Stimulated activated naive CD8-positive, alpha-beta T cell treated with anti-CD3 and anti-CD28 coated beads, Interleukin-15, Interleukin-2, amounts not matched to agents 100 U/mL and 50 U/mL, for 24 hours (primary cell): ENCODE measurements at regions not wholly inside any gene's neighbourhood (a gene's known extent, or its start where the extent isn't known, plus 50 kb on each side); places are given as distances from the start of the nearest gene placed in this dataset.
"Not testable (repeated sequence)": the region's sequence is repeated elsewhere in the genome, so short reads cannot be mapped to it uniquely, and the experiment has no call there.

Experiments
- ATAC-seq: fragments of 150-1000 bp; cut with Tn5 transposase; one replicate; pipeline ENCODE4 v1.10.0; 2021
- DNase-seq: peaks from one replicate; pipeline ENCODE4 v3.0.0; 2021

DNA sequence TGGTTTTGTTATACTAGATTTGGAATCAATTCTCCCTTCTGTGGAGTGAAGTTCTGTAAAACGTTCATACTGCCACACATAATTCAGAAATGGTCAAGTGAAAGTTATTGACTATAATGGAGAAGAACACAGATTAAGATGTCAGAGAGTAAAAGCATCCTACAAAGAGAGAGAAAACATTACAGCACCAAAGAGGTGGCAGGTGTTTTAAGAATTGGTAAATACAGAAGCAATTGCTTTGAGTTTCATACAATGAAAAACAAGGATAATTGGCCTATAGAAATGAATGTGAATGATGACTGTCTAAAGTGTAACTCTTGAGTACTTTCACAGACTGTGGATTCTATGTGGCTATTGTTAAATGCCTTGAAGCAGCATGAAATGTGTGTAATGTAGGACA is 435.6 kb upstream of the SMIM31 start:
- no peak for DNase-seq
- ATAC-seq = no peak

DNA sequence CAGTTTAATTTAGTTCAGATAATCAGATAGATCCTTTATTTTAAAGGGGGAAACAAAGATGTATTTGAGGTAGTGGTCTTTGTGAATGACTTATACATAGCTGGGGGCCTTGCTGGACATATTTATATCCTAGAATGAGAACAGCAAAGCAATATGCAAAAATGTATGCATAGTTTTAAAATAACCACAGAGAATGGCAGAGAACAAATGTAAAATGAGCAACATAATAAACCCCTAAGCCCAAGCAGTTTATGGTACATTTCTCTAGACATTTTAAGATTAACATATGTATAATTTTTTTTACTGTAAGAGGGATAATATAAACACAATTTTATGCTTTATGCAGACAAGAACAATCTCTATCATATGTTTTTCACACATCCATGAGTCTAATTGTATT is 434.2 kb upstream of the SMIM31 start:
- no peak for ATAC-seq
- DNase-seq = no peak

DNA sequence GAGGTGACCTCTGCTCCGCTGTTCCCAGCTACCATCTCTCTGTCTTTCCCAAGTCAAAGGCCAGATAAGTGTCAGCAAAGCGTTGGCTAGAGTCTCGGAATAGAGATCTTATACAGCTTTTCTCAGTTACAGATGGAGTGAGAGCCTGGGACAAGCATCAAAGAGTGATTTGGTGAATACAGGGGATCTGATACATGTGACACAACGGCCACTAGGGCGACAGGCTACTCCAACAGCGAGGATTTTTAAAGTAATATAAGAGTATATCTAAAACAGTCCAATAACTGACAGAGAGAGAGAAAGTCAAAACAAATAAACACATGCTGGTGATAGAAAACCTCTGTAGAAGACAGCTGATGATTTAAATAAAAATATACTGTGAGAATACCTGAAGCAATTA is 433.1 kb upstream of the SMIM31 start:
- no peak for ATAC-seq
- DNase-seq = no peak

DNA sequence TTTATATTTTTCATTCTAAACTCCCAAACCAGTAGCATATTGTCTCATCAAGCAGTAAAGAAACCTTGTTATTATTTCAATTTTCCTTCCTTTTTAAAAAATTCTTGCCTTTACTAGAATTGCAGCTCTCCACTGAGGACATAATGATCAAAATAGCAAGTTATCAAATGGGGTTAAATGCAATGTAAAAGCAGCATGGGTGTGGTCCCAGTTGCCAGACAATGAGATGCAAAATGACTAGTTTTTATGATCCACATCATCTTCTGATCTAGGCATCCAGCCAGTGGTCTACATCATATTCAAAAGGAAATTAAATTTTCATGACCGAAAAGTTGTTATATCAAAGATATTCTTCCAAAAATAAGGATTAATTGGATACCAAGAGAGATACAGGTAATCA is 427.9 kb upstream of the SMIM31 start:
- no peak for ATAC-seq
- DNase-seq = no peak

DNA sequence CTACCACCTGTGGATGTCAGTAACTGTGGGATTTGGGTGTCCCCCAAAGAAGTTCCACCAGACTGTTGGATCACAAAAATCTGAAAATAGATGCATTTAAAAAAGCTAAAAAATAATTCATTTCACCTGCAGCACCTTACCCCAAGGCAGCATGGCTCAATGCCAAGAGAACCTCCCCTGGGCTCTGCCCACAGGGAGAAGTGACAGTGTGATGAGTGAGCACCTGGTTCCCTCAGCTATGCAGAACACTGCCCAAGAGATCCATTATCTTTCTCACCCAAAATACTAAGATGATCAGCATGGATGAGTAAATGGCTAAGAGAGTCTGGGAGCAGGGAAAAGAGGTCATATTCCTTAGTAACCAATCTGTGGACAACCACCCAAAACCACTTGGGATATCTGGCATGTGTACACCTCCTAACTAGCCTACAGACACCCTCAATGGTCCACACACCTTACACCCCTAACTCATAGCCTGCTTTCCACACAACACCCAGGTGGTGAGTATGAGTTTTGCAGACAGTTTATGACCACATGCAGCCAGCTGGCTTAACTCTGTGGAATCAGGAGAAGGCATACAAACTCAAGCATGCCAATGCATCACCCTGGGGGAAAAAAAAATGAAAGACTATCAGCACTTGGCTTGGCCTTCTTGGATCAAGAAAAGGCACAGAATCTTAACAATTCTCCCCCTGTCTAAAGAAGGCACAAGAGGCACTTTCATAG is 416.5 kb upstream of the SMIM31 start:
- DNase-seq = no peak
- no peak for ATAC-seq

DNA sequence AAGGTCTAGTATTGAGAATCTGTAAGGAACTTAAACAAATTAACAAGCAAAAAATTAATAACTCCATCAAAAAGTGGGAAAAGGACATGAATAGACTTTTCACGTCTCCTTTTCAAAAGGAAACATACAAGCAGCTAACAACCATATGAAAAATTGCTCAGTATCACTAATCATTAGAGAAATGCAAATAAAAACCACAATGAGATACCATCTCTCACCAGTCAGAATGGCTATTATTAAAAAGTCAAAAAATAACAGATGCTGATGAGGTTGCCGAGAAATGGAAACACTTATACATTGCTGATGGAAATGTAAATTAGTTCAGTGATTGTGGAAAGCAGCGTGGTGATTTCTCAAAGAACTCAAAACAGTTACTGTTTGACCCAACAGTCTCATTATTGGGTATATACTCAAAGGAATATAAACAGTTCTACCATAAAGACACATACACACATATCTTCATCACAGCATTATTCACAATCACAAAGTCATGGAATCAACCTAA is 410.4 kb upstream of the SMIM31 start:
- no peak for DNase-seq
- no peak for ATAC-seq

DNA sequence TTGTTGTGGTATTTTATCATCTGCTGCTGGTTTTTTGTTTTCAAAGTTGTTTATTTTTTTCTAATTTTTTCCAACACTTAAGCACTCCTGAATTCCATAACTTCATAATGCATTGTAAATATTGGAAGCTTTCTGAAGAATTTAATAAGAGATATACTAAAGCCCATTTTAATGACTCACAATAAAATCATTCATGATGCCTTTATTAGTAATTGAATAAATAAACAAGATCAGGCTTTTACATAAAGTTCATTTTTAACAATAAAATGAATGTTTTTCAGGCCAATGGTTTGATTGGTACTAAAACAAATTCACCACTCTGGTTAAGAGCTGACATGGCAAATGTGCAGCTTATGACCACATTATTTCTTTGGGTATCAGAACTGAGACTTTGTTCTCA is 408.2 kb upstream of the SMIM31 start:
- DNase-seq = no peak
- no peak for ATAC-seq

DNA sequence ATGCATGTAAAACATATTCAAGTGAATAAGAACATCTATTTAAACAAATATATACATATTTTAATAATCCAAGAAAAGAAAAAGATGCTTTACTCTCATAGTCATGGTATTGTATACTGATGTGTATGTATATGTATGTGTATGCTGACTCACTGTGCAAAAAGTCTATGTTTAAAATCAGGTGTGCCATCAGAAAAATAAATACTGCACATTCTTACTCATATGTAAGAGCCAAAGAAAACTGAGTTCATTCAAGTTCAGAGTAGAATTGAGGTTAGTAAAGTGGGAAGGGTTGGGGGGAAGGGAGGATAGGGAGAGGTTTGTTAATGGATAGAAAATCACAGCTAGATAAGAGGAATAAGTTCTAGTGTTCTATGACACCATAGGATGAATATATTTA is 403.9 kb upstream of the SMIM31 start:
- DNase-seq = no peak
- no peak for ATAC-seq

DNA sequence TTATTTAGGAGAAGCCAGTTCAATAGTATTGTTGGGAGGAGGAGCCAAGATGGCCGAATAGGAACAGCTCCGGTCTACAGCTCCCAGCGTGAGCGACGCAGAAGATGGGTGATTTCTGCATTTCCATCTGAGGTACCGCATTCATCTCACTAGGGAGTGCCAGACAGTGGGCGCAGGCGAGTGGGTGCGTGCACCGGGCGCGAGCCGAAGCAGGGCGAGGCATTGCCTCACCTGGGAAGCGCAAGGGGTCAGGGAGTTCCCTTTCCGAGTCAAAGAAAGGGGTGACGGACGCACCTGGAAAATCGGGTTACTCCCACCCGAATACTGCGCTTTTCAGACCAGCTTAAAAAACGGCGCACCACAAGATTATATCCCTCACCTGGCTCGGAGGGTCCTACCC is 403.2 kb upstream of the SMIM31 start:
- ATAC-seq, DNase-seq: not testable (repeated sequence)

DNA sequence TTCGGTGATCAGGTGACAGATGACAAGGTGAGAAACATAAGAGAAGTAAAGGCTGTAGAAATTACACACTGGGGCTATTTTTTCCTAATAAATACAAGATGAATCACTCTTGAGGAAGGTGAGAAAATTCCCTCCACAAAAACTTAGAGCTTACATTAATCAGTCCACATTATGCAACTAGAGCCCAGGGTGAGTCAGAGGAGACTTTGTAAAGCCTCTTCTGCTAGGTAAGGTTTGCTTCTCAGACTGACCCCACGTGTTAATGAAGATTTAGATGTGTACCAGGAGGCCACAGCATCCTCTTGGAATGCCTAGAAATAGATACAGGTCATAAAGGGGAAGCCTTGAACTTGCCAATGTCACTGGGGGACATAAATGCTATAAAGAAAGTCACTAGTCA is 396.0 kb upstream of the SMIM31 start:
- ATAC-seq (no peak), DNase-seq (no peak)

DNA sequence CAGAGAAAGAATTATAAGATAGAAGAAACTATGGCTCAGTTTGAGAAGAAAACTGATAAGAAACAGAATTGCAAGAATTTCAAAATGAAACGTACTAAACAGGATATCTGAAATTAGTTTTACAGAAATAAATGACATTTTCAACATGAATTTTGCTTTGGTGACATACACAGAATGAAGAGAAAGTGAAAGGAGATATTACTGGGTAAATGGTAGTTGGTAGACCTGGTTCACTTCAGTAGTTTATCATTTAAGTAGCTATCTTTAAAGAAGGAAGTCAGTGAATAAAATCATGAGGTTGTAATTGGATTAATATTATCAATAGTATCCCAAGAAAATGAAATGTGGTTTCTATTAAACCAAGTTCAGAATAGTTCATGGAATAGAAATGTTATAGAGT is 395.5 kb upstream of the SMIM31 start:
- ATAC-seq = no peak
- no peak for DNase-seq

DNA sequence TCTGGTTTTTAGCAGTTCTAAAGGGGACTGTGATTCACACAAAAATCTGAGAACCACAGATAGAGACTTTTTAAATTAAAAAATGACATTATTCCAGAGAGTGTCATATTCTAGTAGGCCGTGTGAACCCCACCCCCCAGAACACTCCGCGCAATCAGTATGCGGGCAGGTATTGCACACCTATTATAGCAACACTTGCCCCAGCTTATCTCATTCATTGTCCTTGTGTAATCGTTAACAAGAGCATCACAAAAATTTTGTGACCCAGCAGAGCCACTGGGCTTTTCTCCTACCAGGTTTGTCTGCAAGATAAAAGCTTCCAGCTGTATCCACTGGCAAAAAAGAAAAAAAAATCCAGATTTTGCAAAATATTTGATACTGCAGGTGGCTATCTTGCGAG is 394.1 kb upstream of the SMIM31 start:
- no peak for DNase-seq

DNA sequence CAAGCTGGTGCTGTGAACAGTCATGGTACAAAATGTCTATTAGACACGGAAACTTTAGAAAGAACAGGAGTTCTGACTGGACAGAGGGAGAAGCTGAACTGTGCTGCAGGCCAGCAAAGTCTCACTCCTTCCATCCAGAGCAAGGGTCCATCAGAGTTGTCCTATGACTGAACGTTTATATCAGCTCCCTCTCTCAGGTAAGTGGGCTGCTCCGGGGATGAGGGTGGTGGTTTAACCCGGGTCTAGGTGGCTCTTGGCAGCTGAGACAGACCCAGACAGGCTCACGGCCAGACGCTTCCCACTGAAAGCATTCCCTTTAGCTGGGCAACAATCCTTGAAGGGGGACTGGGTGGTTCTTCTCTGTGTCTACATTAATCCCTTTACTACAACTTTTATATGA is 385.0 kb upstream of the SMIM31 start:
- ATAC-seq (no peak), DNase-seq (no peak)

More for the DNA sequence above, 394.1 kb upstream of the SMIM31 start:
- ATAC-seq = no peak

DNA sequence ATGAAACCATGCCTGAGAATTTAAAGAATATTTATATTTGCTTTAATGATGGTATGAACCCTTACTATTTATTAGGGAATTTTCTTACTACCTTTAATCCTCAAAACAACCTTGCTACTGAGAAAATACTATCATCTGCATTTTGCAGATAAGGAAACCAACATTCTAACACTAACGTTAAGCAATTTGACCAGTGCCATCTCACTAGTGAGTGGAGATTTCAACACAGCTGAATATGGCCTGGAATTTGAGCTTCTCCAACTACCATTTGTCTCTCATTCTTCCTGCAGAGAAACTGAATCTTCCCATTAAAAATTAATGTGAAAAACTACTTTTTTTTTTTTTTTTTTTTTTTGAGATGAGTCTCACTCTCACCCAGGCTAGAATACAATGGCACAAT is 380.9 kb upstream of the SMIM31 start:
- ATAC-seq (no peak), DNase-seq (no peak)

DNA sequence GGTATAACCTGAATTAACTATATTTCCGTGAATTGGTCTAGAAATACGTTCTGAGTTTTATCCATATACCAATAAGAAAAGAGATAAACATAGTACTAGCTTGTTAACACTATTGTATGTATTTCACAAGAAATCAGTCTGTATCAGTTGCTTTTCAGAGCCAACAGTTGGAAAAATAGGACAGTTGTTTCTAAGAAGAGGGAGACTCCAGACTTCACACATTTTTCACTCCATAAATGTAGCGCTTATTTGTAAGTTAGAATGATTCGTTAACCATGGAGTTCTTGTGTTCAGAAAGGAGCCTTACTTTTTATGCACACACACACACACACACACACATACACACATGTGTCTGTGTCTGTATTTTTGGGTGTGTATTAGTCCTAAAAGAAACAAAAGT is 376.7 kb upstream of the SMIM31 start:
- no peak for ATAC-seq
- DNase-seq = no peak

DNA sequence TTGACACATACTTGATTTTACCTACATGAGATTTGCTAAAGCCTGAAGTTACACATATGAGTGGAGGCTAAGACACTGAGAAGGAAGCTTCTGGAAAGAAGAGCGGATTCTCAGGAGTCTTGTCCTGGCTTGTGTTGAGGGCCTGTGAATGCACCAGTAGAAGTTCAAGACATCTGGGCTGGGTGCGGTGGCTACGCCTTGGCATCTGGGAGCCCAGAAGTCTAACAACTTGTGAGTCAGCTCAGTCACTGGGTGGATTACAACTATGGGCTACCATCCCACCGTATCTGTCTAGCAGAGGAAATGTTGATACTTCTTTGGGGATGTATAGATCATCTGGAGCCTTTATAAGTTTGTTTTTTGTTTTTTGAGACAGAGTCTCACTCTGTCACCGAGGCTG is 375.6 kb upstream of the SMIM31 start:
- ATAC-seq = no peak
- no peak for DNase-seq

DNA sequence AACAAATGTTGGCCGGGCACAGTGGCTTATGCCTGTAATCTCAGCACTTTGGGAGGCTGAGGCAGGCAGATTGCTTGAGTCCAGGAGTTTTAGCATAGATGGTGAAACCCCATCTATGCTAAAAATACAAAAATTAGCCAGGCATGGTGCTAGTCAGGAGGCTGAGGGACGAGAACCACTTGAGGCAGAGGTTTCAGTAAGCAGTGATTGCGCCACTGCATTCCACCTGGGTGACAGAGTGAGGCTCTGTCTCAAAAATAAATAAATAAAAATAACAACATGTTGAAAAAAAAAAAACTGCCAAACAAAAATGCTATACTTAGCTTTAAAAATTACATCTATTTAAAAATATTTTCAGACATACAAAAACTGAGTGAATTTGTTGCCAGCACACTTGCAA is 374.2 kb upstream of the SMIM31 start:
- ATAC-seq (no peak), DNase-seq (no peak)

DNA sequence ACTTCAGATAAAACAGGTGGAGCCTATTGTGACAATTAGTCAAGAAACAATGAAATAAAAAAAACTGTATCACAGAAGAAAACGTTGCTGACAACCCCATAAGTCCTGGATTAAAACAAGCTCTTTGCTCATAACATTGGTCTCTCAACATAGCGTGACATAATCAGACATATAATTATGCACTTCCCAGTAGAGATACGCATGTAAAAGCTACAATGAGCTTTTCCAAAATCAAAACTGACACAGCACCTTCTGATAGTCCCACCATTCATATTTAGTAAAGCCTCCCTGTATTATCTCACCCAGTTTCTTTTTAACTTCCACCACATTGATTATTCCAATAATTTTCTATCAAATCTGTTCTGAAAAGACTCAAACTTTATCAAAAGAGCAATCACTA is 372.1 kb upstream of the SMIM31 start:
- DNase-seq (no peak), ATAC-seq (no peak)

DNA sequence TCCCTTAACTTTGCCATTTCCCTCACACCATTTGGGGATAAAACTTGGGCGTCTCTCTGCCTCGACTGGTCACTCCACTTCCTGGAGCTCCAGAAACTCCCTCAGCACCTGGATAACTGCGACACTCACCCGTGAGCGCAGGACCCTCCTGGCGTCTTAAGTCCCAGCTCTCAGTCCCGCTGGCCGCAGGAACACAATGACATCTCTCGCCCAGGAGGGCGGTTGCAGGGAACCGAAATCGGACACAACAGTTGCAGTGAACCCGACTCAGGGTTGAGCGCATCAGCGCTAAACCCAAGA is 370.9 kb upstream of the SMIM31 start:
- no peak for ATAC-seq
- DNase-seq = no peak

DNA sequence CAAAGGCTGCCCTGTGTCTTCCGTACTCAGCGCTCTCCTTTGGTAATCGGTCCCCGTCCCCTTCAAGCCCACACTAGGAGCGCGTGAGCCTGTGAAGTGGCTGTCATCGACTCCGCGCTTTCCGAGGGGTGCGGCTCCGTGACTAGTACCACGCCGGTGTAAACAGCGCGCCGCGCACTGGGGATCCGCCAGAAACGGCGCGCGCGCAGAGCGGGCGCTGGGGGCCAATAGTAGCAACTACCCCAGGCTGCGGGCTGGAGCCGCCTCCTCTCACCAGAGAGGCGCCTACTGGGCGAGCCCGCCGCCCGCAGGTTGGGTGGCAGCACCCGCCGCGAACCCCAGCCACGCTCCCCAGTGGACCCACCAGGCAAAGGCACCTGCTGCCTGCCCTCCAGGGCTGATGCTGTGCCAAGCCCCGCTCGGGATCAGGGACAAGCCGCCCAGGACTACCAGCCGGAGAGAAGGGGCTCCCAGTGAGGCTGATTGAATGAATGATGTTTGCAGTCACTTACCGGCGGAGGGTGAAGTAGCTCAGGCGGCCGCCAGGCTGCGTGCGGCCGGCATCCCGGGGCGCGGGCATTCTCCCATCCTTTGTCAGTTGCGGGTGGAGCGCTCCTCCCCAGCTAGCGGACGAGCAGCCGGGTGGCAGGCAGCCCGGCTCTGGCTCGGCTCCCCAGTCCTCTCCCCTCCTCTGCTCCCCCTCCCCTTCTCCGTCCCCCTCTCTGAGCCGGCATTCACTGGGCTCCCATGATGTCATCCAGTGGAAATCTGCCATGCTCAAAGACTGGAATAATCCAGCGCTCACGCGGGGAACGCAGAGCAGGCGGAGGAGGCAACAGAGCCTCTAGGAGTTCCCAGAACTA is 370.3 kb upstream of the SMIM31 start:
- DNase-seq (no peak), ATAC-seq (peak; percentile 43)

DNA sequence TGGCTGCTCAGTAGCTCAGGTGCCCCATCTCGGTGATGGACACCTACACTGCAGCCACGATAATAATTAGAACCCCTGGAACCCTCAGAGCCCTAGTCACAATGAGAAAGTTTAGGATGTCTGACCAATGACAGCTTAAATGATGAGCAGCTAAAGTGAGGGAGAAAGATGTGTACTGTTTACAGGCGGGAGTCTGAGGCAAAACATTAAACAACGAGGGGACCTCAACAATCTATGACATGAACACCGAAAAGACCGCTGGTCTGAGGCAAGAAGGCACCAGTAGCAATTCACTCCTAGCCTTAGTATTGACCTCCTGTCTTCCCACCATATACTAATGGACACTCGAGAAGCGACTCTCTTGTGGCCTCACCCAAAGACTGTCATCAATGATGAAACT is 369.5 kb upstream of the SMIM31 start:
- DNase-seq = no peak

DNA sequence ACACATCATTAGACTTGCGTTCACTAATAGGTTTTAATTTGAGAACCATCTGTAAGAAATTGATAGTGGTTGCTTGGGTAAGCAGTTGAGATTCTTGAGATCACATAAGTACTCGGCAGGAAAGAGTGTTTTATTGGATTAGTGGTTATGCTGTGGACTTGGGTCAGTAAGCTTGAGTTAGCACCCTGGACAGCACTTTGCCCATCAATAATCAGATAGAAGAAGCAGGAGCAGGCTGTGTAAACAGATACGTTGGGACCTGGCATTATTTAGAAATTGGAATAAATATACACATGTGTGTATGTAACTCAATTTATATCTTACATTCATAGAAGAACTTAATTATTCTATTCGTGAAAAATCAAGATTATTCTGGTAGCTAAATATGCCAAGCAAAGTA is 357.5 kb upstream of the SMIM31 start:
- ATAC-seq (no peak), DNase-seq (no peak)

More for the DNA sequence above, 369.5 kb upstream of the SMIM31 start:
- no peak for ATAC-seq

DNA sequence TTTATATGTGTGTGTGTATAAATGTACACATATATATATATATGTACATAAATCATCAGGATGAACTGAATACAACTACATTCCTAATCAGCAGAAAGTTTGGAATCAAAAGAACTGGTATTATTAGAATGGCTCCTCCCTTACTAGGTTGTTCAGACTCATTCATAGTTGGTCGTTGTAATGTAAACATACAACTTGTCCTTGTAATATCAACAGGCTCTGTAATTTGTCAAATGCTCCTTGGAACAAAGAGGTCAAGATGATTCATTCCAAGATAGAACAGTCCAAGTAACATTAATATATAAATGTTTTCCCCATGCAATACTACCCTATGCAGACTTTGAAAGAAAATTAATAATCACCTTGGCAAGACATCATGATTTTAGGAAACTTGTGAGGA is 351.4 kb upstream of the SMIM31 start:
- ATAC-seq (no peak), DNase-seq (no peak)

DNA sequence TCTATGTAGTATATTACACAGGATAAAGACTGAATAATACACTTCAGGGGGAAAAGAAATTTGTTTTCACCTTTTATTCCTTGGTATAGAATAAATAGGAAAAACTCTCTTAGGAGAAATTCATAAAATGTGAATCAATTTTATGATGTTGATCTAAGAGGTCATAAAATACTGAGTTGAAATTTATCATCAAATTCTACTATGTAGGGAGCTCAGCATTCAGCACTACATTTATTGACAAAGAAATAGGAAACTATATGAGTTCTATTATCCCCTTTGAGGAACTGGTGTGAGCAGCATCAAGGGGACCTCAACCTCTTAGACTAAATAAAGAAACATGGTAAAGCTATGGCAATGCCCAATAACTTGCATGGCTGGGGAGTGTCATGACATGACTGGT is 348.2 kb upstream of the SMIM31 start:
- no peak for DNase-seq
- no peak for ATAC-seq
